ENCODE measurements at regions not wholly inside any gene's neighbourhood (a gene's known extent, or its start where the extent isn't known, plus 50 kb on each side); places are given as distances from the start of the nearest gene placed in this dataset.

GRCh38 chr2:16495509-16496208, 170.0 kb downstream of the CYRIA start:
- H4K8ac ChIP-seq (ENCODE audit: low read depth in 2 of 2, low read length in 2 of 2): no peak overlapping the region
- no peak overlapping the region for H2BK120ac ChIP-seq (ENCODE audit: low read depth, low read length)
- H3K36me3 ChIP-seq (ENCODE audit: control insufficient read depth, insufficient read depth, low read length): no peaks in the 10 kb centered on the region
- H3K4me3 ChIP-seq (ENCODE audit: insufficient read depth, low read depth, low read length): no peak overlapping the region
- TF ChIP-seq RAD21 (IDR thresholded peaks at IDR 0.05; ENCODE audit: low read length) (no peak), RCOR1 (IDR thresholded peaks at IDR 0.05; ENCODE audit: insufficient replicate concordance, low read length) (no peak), FOS (IDR thresholded peaks at IDR 0.05; ENCODE audit: low read depth, low read length) (no peak), POLR2A (IDR thresholded peaks at IDR 0.05; ENCODE audit: low read depth, low read length) (no peak), MAFK (IDR thresholded peaks at IDR 0.05; ENCODE audit: low read depth, low read length) (no peak), MXI1 (IDR thresholded peaks at IDR 0.05; ENCODE audit: borderline replicate concordance, low read depth, low read length) (no peak), CHD1 (IDR thresholded peaks at IDR 0.05; ENCODE audit: low read depth, low read length) (no peak), SMC3 (IDR thresholded peaks at IDR 0.05; ENCODE audit: low read depth, low read length) (no peak), BHLHE40 (IDR thresholded peaks at IDR 0.05; ENCODE audit: low read depth, low read length) (no peak), CEBPB (IDR thresholded peaks at IDR 0.05; ENCODE audit: low read depth, low read length) (no peak), MAZ (IDR thresholded peaks at IDR 0.05; ENCODE audit: borderline replicate concordance, low read depth, low read length) (no peak), RFX5 (IDR thresholded peaks at IDR 0.05; ENCODE audit: low read depth, low read length) (no peak), NFE2L2 (IDR thresholded peaks at IDR 0.05; ENCODE audit: low read depth, low read length) (no peak), USF2 (IDR thresholded peaks at IDR 0.05; ENCODE audit: low read depth, low read length) (no peak)
- TF ChIP-seq, protein P1, sequence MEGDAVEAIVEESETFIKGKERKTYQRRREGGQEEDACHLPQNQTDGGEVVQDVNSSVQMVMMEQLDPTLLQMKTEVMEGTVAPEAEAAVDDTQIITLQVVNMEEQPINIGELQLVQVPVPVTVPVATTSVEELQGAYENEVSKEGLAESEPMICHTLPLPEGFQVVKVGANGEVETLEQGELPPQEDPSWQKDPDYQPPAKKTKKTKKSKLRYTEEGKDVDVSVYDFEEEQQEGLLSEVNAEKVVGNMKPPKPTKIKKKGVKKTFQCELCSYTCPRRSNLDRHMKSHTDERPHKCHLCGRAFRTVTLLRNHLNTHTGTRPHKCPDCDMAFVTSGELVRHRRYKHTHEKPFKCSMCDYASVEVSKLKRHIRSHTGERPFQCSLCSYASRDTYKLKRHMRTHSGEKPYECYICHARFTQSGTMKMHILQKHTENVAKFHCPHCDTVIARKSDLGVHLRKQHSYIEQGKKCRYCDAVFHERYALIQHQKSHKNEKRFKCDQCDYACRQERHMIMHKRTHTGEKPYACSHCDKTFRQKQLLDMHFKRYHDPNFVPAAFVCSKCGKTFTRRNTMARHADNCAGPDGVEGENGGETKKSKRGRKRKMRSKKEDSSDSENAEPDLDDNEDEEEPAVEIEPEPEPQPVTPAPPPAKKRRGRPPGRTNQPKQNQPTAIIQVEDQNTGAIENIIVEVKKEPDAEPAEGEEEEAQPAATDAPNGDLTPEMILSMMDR (conservative IDR thresholded peaks at IDR 0.05; ENCODE audit: low read depth, low read length): no peak
- TF ChIP-seq, protein P2, sequence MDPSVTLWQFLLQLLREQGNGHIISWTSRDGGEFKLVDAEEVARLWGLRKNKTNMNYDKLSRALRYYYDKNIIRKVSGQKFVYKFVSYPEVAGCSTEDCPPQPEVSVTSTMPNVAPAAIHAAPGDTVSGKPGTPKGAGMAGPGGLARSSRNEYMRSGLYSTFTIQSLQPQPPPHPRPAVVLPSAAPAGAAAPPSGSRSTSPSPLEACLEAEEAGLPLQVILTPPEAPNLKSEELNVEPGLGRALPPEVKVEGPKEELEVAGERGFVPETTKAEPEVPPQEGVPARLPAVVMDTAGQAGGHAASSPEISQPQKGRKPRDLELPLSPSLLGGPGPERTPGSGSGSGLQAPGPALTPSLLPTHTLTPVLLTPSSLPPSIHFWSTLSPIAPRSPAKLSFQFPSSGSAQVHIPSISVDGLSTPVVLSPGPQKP (IDR thresholded peaks at IDR 0.05; ENCODE audit: borderline replicate concordance, low read depth, low read length): no peak
- H3K4me2 ChIP-seq (ENCODE audit: low read depth, low read length): no peak overlapping the region
- no peak overlapping the region for H3K18ac ChIP-seq (ENCODE audit: low read depth, low read length)
- no peak overlapping the region for H3K56ac ChIP-seq (ENCODE audit: extremely low read depth, insufficient read depth, low read length)
- no TSS peak for BruUV-seq (replicated peaks)
- no peak overlapping the region for H2BK20ac ChIP-seq (ENCODE audit: low read depth, low read length)
- no peaks in the 10 kb centered on the region for H4K20me1 ChIP-seq (ENCODE audit: insufficient read depth, low read length)
- intact Hi-C loops (cut with micrococcal nuclease): no loop called here
- no peak overlapping the region for H3K27ac ChIP-seq (ENCODE audit: insufficient read depth, low read length)
- no peaks in the 10 kb centered on the region for H3K4me1 ChIP-seq (ENCODE audit: control insufficient read depth, insufficient read depth, low read length)
- in situ Hi-C loops (cut with MboI; ENCODE audit: low sequenced_read_pairs): no loop called here
- no peak overlapping the region for H2BK15ac ChIP-seq (ENCODE audit: low read depth, low read length)
- H3K4ac ChIP-seq (ENCODE audit: low read depth, low read length): no peak overlapping the region
- H3K9me1 ChIP-seq (ENCODE audit: insufficient read depth, low read length): no peaks in the 10 kb centered on the region
- no peak overlapping the region for H4K91ac ChIP-seq (ENCODE audit: insufficient read depth, low read depth, low read length)
- H2AFZ ChIP-seq (replicated peaks; ENCODE audit: low read length, poor library complexity): no peak overlapping the region
- H3K9me3 ChIP-seq (ENCODE audit: control insufficient read depth, insufficient read depth, low read length): 0 out of 2 replicates have a peak, but pooled peaks cover 2% of the 10 kb centered on the region
- dilution Hi-C loops (cut with HindIII; ENCODE audit: low sequenced_read_pairs, unreplicated experiment): no loop called here
- no peak for ATAC-seq (ENCODE audit: low read depth)
- DNase-seq: no peak
- H2BK5ac ChIP-seq (ENCODE audit: low read depth, low read length, poor library complexity, severe bottlenecking): no peak overlapping the region
- H2AK5ac ChIP-seq (ENCODE audit: low read depth, low read length): no peak overlapping the region
- H4K5ac ChIP-seq (ENCODE audit: low read depth, low read length): no peak overlapping the region
- no peaks in the 10 kb centered on the region for H3K27me3 ChIP-seq (ENCODE audit: control insufficient read depth, insufficient read depth, low read length)
- 29% methylated on average over 3 of the region's 3 CpGs; no CpG with 5 or more reads in 1 of the 2 experiments for WGBS, 2 experiments (ENCODE audit: extremely low coverage in 2 of 2, insufficient read length in 1 of 2)
- H3K14ac ChIP-seq (replicated peaks; ENCODE audit: low read depth, low read length): no peak overlapping the region
- H3K79me1 ChIP-seq (ENCODE audit: low read depth in 1 of 2, low read length in 2 of 2): no peaks in the 10 kb centered on the region
- CTCF ChIA-PET: interaction anchor here (0.6 kb wide), 1 partner anchor 631 kb away, joined by 4 read pairs; no protein-coding TSS in a partner anchor
- H2AK9ac ChIP-seq (replicated peaks; ENCODE audit: low read depth, low read length, poor library complexity): no peak overlapping the region
- POLR2A ChIA-PET (ENCODE audit: unreplicated experiment): no interaction called here
- no peak overlapping the region for H3K9ac ChIP-seq (ENCODE audit: low read depth, low read length)
- no peak overlapping the region for H3K23ac ChIP-seq (ENCODE audit: low read depth, low read length)

Measured in IMR-90 (cell line).